ENCODE measurements at regions not wholly inside any gene's neighbourhood (a gene's known extent, or its start where the extent isn't known, plus 50 kb on each side); places are given as distances from the start of the nearest gene placed in this dataset.

DNA sequence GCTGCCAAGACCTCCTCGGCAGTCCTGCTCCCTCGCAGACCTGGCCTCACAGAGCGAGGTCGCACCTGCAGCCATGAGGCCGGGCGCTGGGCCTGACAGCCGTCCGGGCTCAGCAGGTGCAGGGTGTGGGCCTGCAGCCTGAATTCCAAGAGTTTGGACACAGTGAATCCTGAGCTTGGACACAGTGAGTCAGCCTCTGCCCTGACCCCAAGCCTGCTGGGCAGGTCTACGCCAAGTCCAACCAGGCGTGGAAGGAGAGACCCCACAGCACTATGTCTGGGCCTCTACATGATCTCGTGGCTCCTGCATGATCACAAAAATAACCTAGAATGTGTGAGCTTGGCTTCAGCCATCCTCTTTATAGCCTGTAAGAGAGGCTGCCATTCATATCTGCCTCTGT, 121.0 kb downstream of the C16orf95 start:
- ATAC-seq (no peak), DNase-seq (no peak)
- no peak overlapping the region for H3K4me3 ChIP-seq
- no peaks in the 10 kb centered on the region for H3K27me3 ChIP-seq (ENCODE audit: low read depth)
- H3K27ac ChIP-seq: no peak overlapping the region
- intact Hi-C loops (cut with DNase I): no loop called here
- TF ChIP-seq, protein P1, sequence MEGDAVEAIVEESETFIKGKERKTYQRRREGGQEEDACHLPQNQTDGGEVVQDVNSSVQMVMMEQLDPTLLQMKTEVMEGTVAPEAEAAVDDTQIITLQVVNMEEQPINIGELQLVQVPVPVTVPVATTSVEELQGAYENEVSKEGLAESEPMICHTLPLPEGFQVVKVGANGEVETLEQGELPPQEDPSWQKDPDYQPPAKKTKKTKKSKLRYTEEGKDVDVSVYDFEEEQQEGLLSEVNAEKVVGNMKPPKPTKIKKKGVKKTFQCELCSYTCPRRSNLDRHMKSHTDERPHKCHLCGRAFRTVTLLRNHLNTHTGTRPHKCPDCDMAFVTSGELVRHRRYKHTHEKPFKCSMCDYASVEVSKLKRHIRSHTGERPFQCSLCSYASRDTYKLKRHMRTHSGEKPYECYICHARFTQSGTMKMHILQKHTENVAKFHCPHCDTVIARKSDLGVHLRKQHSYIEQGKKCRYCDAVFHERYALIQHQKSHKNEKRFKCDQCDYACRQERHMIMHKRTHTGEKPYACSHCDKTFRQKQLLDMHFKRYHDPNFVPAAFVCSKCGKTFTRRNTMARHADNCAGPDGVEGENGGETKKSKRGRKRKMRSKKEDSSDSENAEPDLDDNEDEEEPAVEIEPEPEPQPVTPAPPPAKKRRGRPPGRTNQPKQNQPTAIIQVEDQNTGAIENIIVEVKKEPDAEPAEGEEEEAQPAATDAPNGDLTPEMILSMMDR (IDR thresholded peaks at IDR 0.05): no peak
- no peaks in the 10 kb centered on the region for H3K4me1 ChIP-seq
- H3K9me3 ChIP-seq: no peaks in the 10 kb centered on the region
- no peaks in the 10 kb centered on the region for H3K36me3 ChIP-seq

GRCh38 chr16:87196661-87197060, 120.5 kb downstream of the C16orf95 start:
- no peaks in the 10 kb centered on the region for H3K36me3 ChIP-seq
- DNase-seq: no peak
- TF ChIP-seq, protein P1 (IDR thresholded peaks at IDR 0.05): no peak
- no peak overlapping the region for H3K27ac ChIP-seq
- no peaks in the 10 kb centered on the region for H3K4me1 ChIP-seq
- no peaks in the 10 kb centered on the region for H3K9me3 ChIP-seq
- ATAC-seq: no peak
- intact Hi-C loops (cut with DNase I): no loop called here
- H3K4me3 ChIP-seq: no peak overlapping the region
- no peaks in the 10 kb centered on the region for H3K27me3 ChIP-seq (ENCODE audit: low read depth)

GRCh38 chr16:87198328-87198832, 118.8 kb downstream of the C16orf95 start:
- DNase-seq (no peak), ATAC-seq (no peak)
- intact Hi-C loops (cut with DNase I): no loop called here
- Histone ChIP-seq H3K27ac (no peak overlapping the region), H3K36me3 (no peaks in the 10 kb centered on the region), H3K27me3 (ENCODE audit: low read depth) (no peaks in the 10 kb centered on the region), H3K9me3 (no peaks in the 10 kb centered on the region), H3K4me1 (peaks cover 5% of the 10 kb centered on the region), H3K4me3 (no peak overlapping the region)
- TF ChIP-seq, protein P1 (IDR thresholded peaks at IDR 0.05): no peak

DNA sequence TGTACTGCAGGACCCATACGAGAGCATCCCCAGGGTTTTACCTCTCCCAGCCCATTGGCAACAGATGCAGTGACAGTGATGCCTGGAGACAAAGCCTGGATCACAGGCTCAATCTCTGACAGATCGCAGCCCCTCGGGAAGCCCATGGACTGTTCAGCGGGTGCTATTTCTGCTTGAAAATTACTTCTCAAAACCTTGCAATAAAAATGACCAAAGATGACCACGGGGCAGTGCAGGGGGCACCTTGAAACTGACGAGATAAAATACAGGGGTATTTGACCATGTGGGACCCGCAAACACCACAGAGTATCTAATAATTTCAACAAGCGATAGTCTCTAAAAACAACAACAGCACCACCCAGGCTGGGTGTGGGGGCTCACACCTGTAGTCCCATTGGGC, 118.3 kb downstream of the C16orf95 start:
- no peak overlapping the region for H3K4me3 ChIP-seq
- ATAC-seq (no peak), DNase-seq (no peak)
- no peaks in the 10 kb centered on the region for H3K27me3 ChIP-seq (ENCODE audit: low read depth)
- intact Hi-C loops (cut with DNase I): no loop called here
- H3K4me1 ChIP-seq: peaks cover 7% of the 10 kb centered on the region
- H3K9me3 ChIP-seq: no peaks in the 10 kb centered on the region
- H3K27ac ChIP-seq: no peak overlapping the region
- TF ChIP-seq, protein P1 (IDR thresholded peaks at IDR 0.05): no peak
- no peaks in the 10 kb centered on the region for H3K36me3 ChIP-seq

- TF ChIP-seq, protein P1 (IDR thresholded peaks at IDR 0.05): no peak
- no peak overlapping the region for H3K4me3 ChIP-seq
- no peak for ATAC-seq
- no peak overlapping the region for H3K27ac ChIP-seq
- DNase-seq: no peak
- no peaks in the 10 kb centered on the region for H3K36me3 ChIP-seq
- peaks cover 7% of the 10 kb centered on the region for H3K4me1 ChIP-seq
- H3K9me3 ChIP-seq: no peaks in the 10 kb centered on the region
- no peaks in the 10 kb centered on the region for H3K27me3 ChIP-seq (ENCODE audit: low read depth)
- intact Hi-C loops (cut with DNase I): no loop called here
These were observed 117.8 kb downstream of the C16orf95 start for GRCh38 chr16:87199379-87199778.

DNA sequence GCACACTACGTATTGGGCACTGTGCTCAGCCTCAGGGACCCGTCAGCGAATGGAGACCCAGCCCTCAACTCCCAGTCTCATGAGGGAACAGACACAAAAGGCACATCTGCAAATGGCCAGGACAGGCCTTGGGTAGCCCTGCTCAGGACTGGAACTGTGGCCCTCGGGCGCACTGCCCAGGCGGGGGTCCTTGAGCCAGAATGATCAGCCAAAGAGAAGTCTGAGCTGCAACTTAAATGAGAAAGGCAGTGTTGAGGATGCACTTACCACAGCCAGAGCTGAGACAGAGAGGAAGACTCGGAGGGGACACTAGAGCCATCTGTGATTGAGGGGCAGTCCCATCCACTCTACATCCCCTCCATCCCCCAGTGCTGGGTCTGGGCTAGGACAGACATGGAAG, 117.3 kb downstream of the C16orf95 start:
- DNase-seq (no peak), ATAC-seq (no peak)
- Histone ChIP-seq H3K4me1 (peaks cover 7% of the 10 kb centered on the region), H3K36me3 (no peaks in the 10 kb centered on the region), H3K9me3 (no peaks in the 10 kb centered on the region), H3K27ac (no peak overlapping the region), H3K27me3 (ENCODE audit: low read depth) (no peaks in the 10 kb centered on the region), H3K4me3 (no peak overlapping the region)
- TF ChIP-seq, protein P1 (IDR thresholded peaks at IDR 0.05): no peak
- intact Hi-C loops (cut with DNase I): no loop called here
